AG09319 (cell line): ENCODE measurements at regions not wholly inside any gene's neighbourhood (a gene's known extent, or its start where the extent isn't known, plus 50 kb on each side); places are given as distances from the start of the nearest gene placed in this dataset.

Experiments used
- DNase-seq: peaks from one replicate; pipeline ENCODE4 v3.0.0-alpha.2; 2010; ENCODE audit warnings: low read depth; ENCODE audit errors: extremely low read depth
- CTCF ChIP-seq: IDR thresholded peaks from 2 replicates; pipeline ENCODE4 v1.5.1; 2011; ENCODE audit warnings: low read depth, mild to moderate bottlenecking, inconsistent platforms, low read length, moderate library complexity

DNA sequence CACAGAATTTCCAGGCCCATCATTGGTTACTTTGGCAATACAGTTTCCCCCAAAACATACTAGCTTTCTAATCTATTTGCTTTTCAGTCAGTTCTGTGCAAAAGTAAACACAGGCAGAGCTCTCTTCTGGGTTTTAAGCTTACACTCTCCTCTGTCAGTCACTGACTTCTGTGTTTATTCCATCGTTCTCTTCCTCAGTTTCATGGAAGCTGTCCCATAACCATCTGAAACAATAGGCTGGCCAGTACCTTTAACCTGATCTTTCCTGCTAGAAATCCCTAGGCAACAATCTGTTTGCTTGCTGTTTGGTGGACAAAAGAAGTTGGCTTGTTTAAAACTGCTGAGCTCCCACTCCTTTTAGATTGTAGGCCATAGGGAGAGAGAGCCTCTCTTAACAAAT, 431.5 kb downstream of the HACE1 start:
- no peak for DNase-seq
- no peak for TF ChIP-seq CTCF

DNA sequence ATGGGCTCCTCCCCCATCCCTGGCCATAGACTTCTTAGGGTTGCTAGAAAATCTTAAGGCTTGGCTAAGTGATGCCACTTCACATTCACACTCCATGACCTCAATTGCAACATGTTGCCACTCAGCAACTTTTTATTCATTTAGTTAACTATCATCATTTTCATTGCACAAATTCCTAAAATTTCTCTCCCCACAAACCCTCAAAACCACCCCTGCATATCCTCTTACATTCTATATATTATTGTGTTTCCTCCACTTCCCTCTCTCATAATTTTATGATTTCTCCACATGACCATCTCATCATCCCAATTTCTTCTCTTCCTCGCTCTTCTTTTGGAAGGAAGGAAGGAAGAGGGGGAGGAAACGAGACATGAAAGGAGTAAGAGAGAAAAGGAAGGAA, 436.0 kb downstream of the HACE1 start:
- no peak for TF ChIP-seq CTCF

GRCh38 chr6:104421650-104422049, 438.1 kb downstream of the HACE1 start:
- no peak for DNase-seq
- TF ChIP-seq CTCF, result no peak

More for the DNA sequence above, 436.0 kb downstream of the HACE1 start:
- no peak for DNase-seq

- DNase-seq, result no peak
- TF ChIP-seq CTCF, result no peak
These were observed 440.9 kb downstream of the HACE1 start for GRCh38 chr6:104418839-104419238.

- TF ChIP-seq CTCF, result no peak
- DNase-seq, result no peak
These were observed 441.6 kb downstream of the HACE1 start for GRCh38 chr6:104418125-104418524.

GRCh38 chr6:104414723-104415122, 445.0 kb downstream of the HACE1 start:
- DNase-seq, result no peak
- no peak for TF ChIP-seq CTCF

DNA sequence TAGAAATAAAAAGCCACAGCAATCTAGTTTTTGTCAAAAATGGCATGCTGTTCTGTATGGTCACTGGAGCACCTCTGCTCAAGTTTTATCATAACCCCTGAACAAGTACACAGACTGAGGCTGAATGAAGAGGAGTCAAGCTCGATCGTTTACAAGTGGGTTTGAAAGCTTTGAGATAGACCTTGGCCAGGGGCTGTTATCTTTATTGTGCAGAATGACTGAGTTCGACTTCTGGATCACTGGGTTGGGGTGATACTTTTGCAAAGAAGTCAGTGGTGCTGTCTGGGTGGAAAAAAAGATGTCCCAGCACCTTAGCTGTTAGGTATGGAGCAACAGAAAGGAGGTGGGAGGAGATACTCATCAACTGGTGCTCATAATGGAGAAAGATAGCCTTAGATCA, 446.0 kb downstream of the HACE1 start:
- no peak for TF ChIP-seq CTCF
- DNase-seq, result no peak
